ENCODE measurements at regions not wholly inside any gene's neighbourhood (a gene's known extent, or its start where the extent isn't known, plus 50 kb on each side); places are given as distances from the start of the nearest gene placed in this dataset.

- TF ChIP-seq ZNF462 (CRISPR knock-in tag; IDR thresholded peaks at IDR 0.05) (no peak), JUNB (IDR thresholded peaks at IDR 0.05; ENCODE audit: unreplicated experiment) (no peak), EZH2 (IDR thresholded peaks at IDR 0.05; ENCODE audit: low read depth, unreplicated experiment) (no peak), REST (IDR thresholded peaks at IDR 0.05; ENCODE audit: unreplicated experiment) (no peak), STAT1 (IDR thresholded peaks at IDR 0.05; ENCODE audit: unreplicated experiment) (no peak), CREB1 (CRISPR knock-in tag; IDR thresholded peaks at IDR 0.05; ENCODE audit: low read depth) (no peak), NANOG (IDR thresholded peaks at IDR 0.05; ENCODE audit: borderline replicate concordance) (no peak), POLR2AphosphoS5 (IDR thresholded peaks at IDR 0.05; ENCODE audit: low read depth) (no peak)
Observed at GRCh38 chr16:60302261-60302660, 1568.1 kb upstream of the GOT2 start (continued).
